ENCODE measurements at regions not wholly inside any gene's neighbourhood (a gene's known extent, or its start where the extent isn't known, plus 50 kb on each side); places are given as distances from the start of the nearest gene placed in this dataset.

GRCh38 chr18:995629-996028 is 91.0 kb downstream of the ADCYAP1 start:
- Histone ChIP-seq H3K27ac (no peak overlapping the region), H3K36me3 (no peaks in the 10 kb centered on the region), H3K4me1 (no peaks in the 10 kb centered on the region), H3K4me3 (no peak overlapping the region), H3K9me3 (peaks cover 0 to 7% of the 10 kb centered on the region in 2 donors), H3K27me3 (no peaks in the 10 kb centered on the region)
- TF ChIP-seq CTCF (IDR thresholded peaks at IDR 0.05): no peak
- no peak for DNase-seq (ENCODE audit: low spot score)

GRCh38 chr18:997499-997898 is 92.8 kb downstream of the ADCYAP1 start:
- no peak overlapping the region for H3K27ac ChIP-seq
- no peak for TF ChIP-seq CTCF (IDR thresholded peaks at IDR 0.05)
- H3K4me1 ChIP-seq: no peaks in the 10 kb centered on the region
- H3K4me3 ChIP-seq: no peak overlapping the region
- peaks cover 0 to 7% of the 10 kb centered on the region in 2 donors for H3K9me3 ChIP-seq
- H3K36me3 ChIP-seq: no peaks in the 10 kb centered on the region
- DNase-seq (ENCODE audit: low spot score): no peak
- no peaks in the 10 kb centered on the region for H3K27me3 ChIP-seq

GRCh38 chr18:998936-999335 is 94.3 kb downstream of the ADCYAP1 start:
- Histone ChIP-seq H3K4me1 (no peaks in the 10 kb centered on the region), H3K27me3 (no peaks in the 10 kb centered on the region), H3K27ac (no peak overlapping the region), H3K4me3 (no peak overlapping the region), H3K36me3 (no peaks in the 10 kb centered on the region), H3K9me3 (no peaks in the 10 kb centered on the region)
- TF ChIP-seq CTCF (IDR thresholded peaks at IDR 0.05): no peak
- no peak for DNase-seq (ENCODE audit: low spot score)

GRCh38 chr18:1002653-1003178 is 98.0 kb downstream of the ADCYAP1 start:
- no peaks in the 10 kb centered on the region for H3K27me3 ChIP-seq
- no peak overlapping the region for H3K27ac ChIP-seq
- H3K9me3 ChIP-seq: no peaks in the 10 kb centered on the region
- no peak for DNase-seq (ENCODE audit: low spot score)
- no peak for TF ChIP-seq CTCF (IDR thresholded peaks at IDR 0.05)
- H3K4me3 ChIP-seq: no peak overlapping the region
- H3K4me1 ChIP-seq: no peaks in the 10 kb centered on the region
- no peaks in the 10 kb centered on the region for H3K36me3 ChIP-seq

GRCh38 chr18:1003499-1003898 is 98.8 kb downstream of the ADCYAP1 start:
- no peak overlapping the region for H3K4me3 ChIP-seq
- H3K27me3 ChIP-seq: no peaks in the 10 kb centered on the region
- no peaks in the 10 kb centered on the region for H3K9me3 ChIP-seq
- no peak for DNase-seq (ENCODE audit: low spot score)
- no peak overlapping the region for H3K27ac ChIP-seq
- no peaks in the 10 kb centered on the region for H3K36me3 ChIP-seq
- no peak for TF ChIP-seq CTCF (IDR thresholded peaks at IDR 0.05)
- no peaks in the 10 kb centered on the region for H3K4me1 ChIP-seq

GRCh38 chr18:1006304-1006703 is 101.6 kb downstream of the ADCYAP1 start:
- no peaks in the 10 kb centered on the region for H3K9me3 ChIP-seq
- H3K36me3 ChIP-seq: no peaks in the 10 kb centered on the region
- no peak for TF ChIP-seq CTCF (IDR thresholded peaks at IDR 0.05)
- H3K4me1 ChIP-seq: no peaks in the 10 kb centered on the region
- H3K27ac ChIP-seq: no peak overlapping the region
- no peak for DNase-seq (ENCODE audit: low spot score)
- H3K27me3 ChIP-seq: no peaks in the 10 kb centered on the region
- H3K4me3 ChIP-seq: no peak overlapping the region
